OCI-LY7 (cell line): ENCODE measurements at regions not wholly inside any gene's neighbourhood (a gene's known extent, or its start where the extent isn't known, plus 50 kb on each side); places are given as distances from the start of the nearest gene placed in this dataset.

ENCODE experiments used
- BruUV-seq: library from RNA; stranded (reverse); fragments of 400-500 nt; replicated peaks from 2 replicates; lab custom pipeline; 2021; lab: Mats Ljungman, UMichigan
- CTCF ChIA-PET: fragments of 300-600 bp; sonication (Branson Sonifier 250); formaldehyde crosslinking; loops from one replicate; lab custom pipeline; 2022; ENCODE audit warnings: antibody characterized with exemption; ENCODE audit not compliant: unreplicated experiment; lab: Charles Lee
- POLR2A ChIA-PET: fragments of 300-600 bp; sonication (Branson Sonifier 250); formaldehyde crosslinking; loops from one replicate; lab custom pipeline; 2022; ENCODE audit warnings: antibody characterized with exemption; lab: Charles Lee
- DNase-seq: peaks from one replicate; pipeline ENCODE4 v3.0.0-alpha.2; 2015; ENCODE audit warnings: low spot score
- H2AFZ ChIP-seq: fragments of 200-600 bp; sonication (generic), shearing (Covaris generic); 2 replicates; pipeline ENCODE4 v1.6.1; 2014; ENCODE audit warnings: mild to moderate bottlenecking, antibody characterized with exemption, low read length, moderate library complexity
- H3K27ac ChIP-seq: fragments of 200-600 bp; sonication (generic); 2 replicates; pipeline ENCODE4 v1.5.1; 2014; ENCODE audit warnings: mixed run types, low read depth, mild to moderate bottlenecking, moderate library complexity, low read length, inconsistent platforms; ENCODE audit not compliant: poor library complexity, severe bottlenecking
- H3K36me3 ChIP-seq: fragments of 200-600 bp; sonication (generic); 2 replicates; pipeline ENCODE4 v1.6.1; 2014; ENCODE audit warnings: mild to moderate bottlenecking, antibody characterized with exemption, low read length, moderate library complexity, mixed read lengths; ENCODE audit not compliant: insufficient read depth
- H3K4me1 ChIP-seq: fragments of 200-600 bp; sonication (generic); 2 replicates; pipeline ENCODE4 v1.5.1; 2014; ENCODE audit warnings: mild to moderate bottlenecking, low read length; ENCODE audit not compliant: insufficient read depth, poor library complexity, severe bottlenecking
- H3K4me2 ChIP-seq: fragments of 200-600 bp; sonication (generic); 2 replicates; pipeline ENCODE4 v1.6.1; 2014; ENCODE audit warnings: mild to moderate bottlenecking, low read length
- H3K4me3 ChIP-seq: fragments of 200-600 bp; sonication (generic); 2 replicates; pipeline ENCODE4 v1.5.1; 2014; ENCODE audit warnings: mild to moderate bottlenecking, low read depth, low read length; ENCODE audit not compliant: poor library complexity, severe bottlenecking
- H3K79me2 ChIP-seq: fragments of 200-600 bp; sonication (generic); 2 replicates; pipeline ENCODE4 v1.6.1; 2016; ENCODE audit warnings: low read depth, mild to moderate bottlenecking, low read length, moderate library complexity, mixed read lengths; ENCODE audit not compliant: insufficient read depth
- H3K9me2 ChIP-seq: fragments of 200-600 bp; sonication (generic); 2 replicates; pipeline ENCODE4 v1.6.1; 2016; ENCODE audit warnings: mild to moderate bottlenecking, low read length, mixed read lengths; ENCODE audit not compliant: insufficient read depth
- H3K9me3 ChIP-seq: fragments of 200-600 bp; sonication (generic); 2 replicates; pipeline ENCODE4 v1.6.1; 2014; ENCODE audit warnings: mild to moderate bottlenecking, mixed run types, low read length, mixed read lengths
- H4K20me1 ChIP-seq: fragments of 200-600 bp; sonication (generic); 2 replicates; pipeline ENCODE4 v1.6.1; 2014; ENCODE audit warnings: mild to moderate bottlenecking, antibody characterized with exemption, low read length, moderate library complexity, mixed read lengths; ENCODE audit not compliant: insufficient read depth
- EZH2phosphoT487 ChIP-seq: fragments of 200-600 bp; sonication (generic); IDR thresholded peaks from 2 replicates; pipeline ENCODE4 v1.6.1; 2018; ENCODE audit warnings: low read depth, borderline replicate concordance, mild to moderate bottlenecking, mixed run types, antibody characterized with exemption, low read length, moderate library complexity, mixed read lengths
- intact Hi-C: fragments of 100-400 bp; cut with micrococcal nuclease; formaldehyde crosslinking; loops from one replicate; pipeline ENCODE4 v1.10.0; 2022; ENCODE audit not compliant: unreplicated experiment
- TF ChIP-seq, protein P1 (sequence below): fragments of 200-600 bp; sonication (generic); conservative IDR thresholded peaks from 2 replicates; pipeline ENCODE4 v1.5.1; 2014; ENCODE audit warnings: mild to moderate bottlenecking, antibody characterized with exemption, low read length, moderate library complexity, mixed read lengths

DNA sequence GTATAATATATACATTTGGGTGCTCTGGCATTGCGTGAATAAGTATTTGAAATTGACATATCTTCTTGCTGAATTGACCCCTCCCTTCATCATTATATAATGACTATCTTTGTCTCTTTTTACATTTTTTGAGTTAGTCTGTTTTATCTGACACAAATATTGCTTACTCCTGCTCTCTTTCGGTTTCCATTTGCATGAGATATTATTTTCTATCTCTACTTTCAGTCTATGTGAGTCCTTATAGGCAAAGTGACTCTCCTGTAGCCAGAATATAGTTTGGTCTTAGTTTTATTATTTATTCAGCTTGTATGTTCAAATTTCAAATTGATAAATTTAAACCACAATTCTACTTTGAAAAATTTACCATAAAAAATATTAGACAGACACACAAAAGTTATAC, 491.0 kb downstream of the NAV3 start:
- Histone ChIP-seq H3K9me3 (no peaks in the 10 kb centered on the region), H3K27ac (no peak overlapping the region), H3K79me2 (no peaks in the 10 kb centered on the region), H3K4me2 (no peak overlapping the region), H3K9me2 (no peaks in the 10 kb centered on the region), H3K4me3 (no peak overlapping the region), H3K36me3 (no peaks in the 10 kb centered on the region), H3K4me1 (no peaks in the 10 kb centered on the region), H4K20me1 (no peaks in the 10 kb centered on the region), H2AFZ (no peak overlapping the region)
- intact Hi-C loops: no loop called here
- POLR2A ChIA-PET: no interaction called here
- no TSS peak for BruUV-seq
- no peak for DNase-seq
- no peak for TF ChIP-seq EZH2phosphoT487
- TF ChIP-seq, protein P1, sequence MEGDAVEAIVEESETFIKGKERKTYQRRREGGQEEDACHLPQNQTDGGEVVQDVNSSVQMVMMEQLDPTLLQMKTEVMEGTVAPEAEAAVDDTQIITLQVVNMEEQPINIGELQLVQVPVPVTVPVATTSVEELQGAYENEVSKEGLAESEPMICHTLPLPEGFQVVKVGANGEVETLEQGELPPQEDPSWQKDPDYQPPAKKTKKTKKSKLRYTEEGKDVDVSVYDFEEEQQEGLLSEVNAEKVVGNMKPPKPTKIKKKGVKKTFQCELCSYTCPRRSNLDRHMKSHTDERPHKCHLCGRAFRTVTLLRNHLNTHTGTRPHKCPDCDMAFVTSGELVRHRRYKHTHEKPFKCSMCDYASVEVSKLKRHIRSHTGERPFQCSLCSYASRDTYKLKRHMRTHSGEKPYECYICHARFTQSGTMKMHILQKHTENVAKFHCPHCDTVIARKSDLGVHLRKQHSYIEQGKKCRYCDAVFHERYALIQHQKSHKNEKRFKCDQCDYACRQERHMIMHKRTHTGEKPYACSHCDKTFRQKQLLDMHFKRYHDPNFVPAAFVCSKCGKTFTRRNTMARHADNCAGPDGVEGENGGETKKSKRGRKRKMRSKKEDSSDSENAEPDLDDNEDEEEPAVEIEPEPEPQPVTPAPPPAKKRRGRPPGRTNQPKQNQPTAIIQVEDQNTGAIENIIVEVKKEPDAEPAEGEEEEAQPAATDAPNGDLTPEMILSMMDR: no peak
- CTCF ChIA-PET: no interaction called here

DNA sequence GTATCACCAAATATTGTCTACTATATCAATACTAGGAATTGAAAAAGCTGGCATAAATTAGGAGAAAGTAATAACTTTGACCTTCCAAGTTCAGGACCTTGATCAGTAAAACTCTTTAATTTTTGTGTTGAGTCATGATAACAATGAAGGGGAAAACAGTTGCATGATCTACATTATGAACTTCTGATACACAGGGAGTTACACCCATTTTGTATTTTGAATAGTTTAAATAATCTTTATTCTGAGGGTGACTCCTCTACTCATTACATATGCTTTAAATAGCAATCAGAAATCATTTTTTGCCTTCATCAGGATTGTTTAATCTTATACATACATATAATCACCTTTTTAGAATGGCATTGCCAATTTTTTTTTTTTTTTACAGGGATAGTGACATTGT, 492.5 kb downstream of the NAV3 start:
- no peak for TF ChIP-seq EZH2phosphoT487
- Histone ChIP-seq H3K79me2 (no peaks in the 10 kb centered on the region), H3K9me3 (no peaks in the 10 kb centered on the region), H3K36me3 (no peaks in the 10 kb centered on the region), H2AFZ (no peak overlapping the region), H3K4me2 (no peak overlapping the region), H4K20me1 (no peaks in the 10 kb centered on the region), H3K27ac (no peak overlapping the region), H3K9me2 (no peaks in the 10 kb centered on the region), H3K4me1 (no peaks in the 10 kb centered on the region), H3K4me3 (no peak overlapping the region)
- ChIA-PET CTCF (no interaction called here), POLR2A (interaction anchor here (0.8 kb wide), 1 partner anchor 10 kb away, joined by 3 read pairs; no protein-coding TSS in a partner anchor)
- no TSS peak for BruUV-seq
- intact Hi-C loops: no loop called here
- no peak for DNase-seq

DNA sequence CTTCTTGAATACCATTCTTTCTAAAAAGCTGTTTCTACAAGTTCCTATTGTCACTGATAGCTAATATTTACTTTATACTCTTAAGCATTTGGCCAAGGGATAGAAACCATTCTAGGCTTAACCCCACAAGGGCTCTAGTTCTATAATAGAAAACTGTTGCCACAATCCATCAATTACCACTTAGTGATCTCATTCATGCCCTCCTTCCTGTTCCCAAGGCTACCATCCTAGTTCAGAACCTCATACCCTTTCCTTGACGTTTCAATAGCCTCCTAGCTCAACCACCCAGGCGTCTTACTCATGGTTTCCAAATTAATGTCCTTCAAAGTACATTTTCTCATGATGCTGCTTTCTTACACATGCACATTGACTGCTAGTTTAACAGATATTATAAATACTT, 493.5 kb downstream of the NAV3 start:
- POLR2A ChIA-PET: interaction anchor here (0.8 to 1.2 kb wide), 3 partner anchors 9 to 13 kb away, joined by 3 to 5 read pairs (median 3); no protein-coding TSS in a partner anchor
- Histone ChIP-seq H3K4me1 (no peaks in the 10 kb centered on the region), H3K27ac (no peak overlapping the region), H3K36me3 (no peaks in the 10 kb centered on the region), H3K4me3 (no peak overlapping the region), H3K79me2 (no peaks in the 10 kb centered on the region), H3K9me3 (no peaks in the 10 kb centered on the region), H3K9me2 (no peaks in the 10 kb centered on the region), H3K4me2 (no peak overlapping the region), H4K20me1 (no peaks in the 10 kb centered on the region), H2AFZ (no peak overlapping the region)
- CTCF ChIA-PET: no interaction called here
- DNase-seq: no peak
- intact Hi-C loops: no loop called here
- BruUV-seq: no TSS peak
- TF ChIP-seq, protein P1: no peak
